Hepatocyte (in vitro differentiated cells): ENCODE measurements at regions not wholly inside any gene's neighbourhood (a gene's known extent, or its start where the extent isn't known, plus 50 kb on each side); places are given as distances from the start of the nearest gene placed in this dataset.

ENCODE experiments used
- DNase-seq: peaks from one replicate; pipeline ENCODE4 v3.0.0-alpha.2; 2016; ENCODE audit warnings: low spot score
- H2AFZ ChIP-seq: fragments of 200-600 bp; sonication (generic); 2 replicates; pipeline ENCODE4 v1.6.0; 2016; ENCODE audit warnings: antibody characterized with exemption, mild to moderate bottlenecking
- H3K27ac ChIP-seq: fragments of 200-600 bp; sonication (generic); 2 replicates; pipeline ENCODE4 v1.5.1; 2016; ENCODE audit warnings: mild to moderate bottlenecking
- H3K27me3 ChIP-seq: fragments of 200-600 bp; sonication (generic); 2 replicates; pipeline ENCODE4 v1.6.1; 2016
- H3K36me3 ChIP-seq: fragments of 200-600 bp; sonication (generic); replicated peaks from 2 replicates; pipeline ENCODE4 v1.5.1; 2016; ENCODE audit warnings: low read depth; ENCODE audit not compliant: insufficient read depth
- H3K4me1 ChIP-seq: fragments of 200-600 bp; sonication (generic); 2 replicates; pipeline ENCODE4 v1.5.1; 2016; ENCODE audit warnings: mild to moderate bottlenecking, moderate library complexity; ENCODE audit not compliant: insufficient read depth
- H3K4me2 ChIP-seq: fragments of 200-600 bp; sonication (generic); 2 replicates; pipeline ENCODE4 v1.6.0; 2016
- H3K4me3 ChIP-seq: fragments of 200-600 bp; sonication (generic); 2 replicates; pipeline ENCODE4 v1.5.1; 2016; ENCODE audit warnings: mild to moderate bottlenecking
- H3K79me2 ChIP-seq: fragments of 200-600 bp; sonication (generic); 2 replicates; pipeline ENCODE4 v1.6.0; 2017; ENCODE audit warnings: mild to moderate bottlenecking
- H3K9me2 ChIP-seq: fragments of 200-600 bp; sonication (generic); replicated peaks from 2 replicates; pipeline ENCODE4 v1.6.0; 2017; ENCODE audit warnings: mild to moderate bottlenecking; ENCODE audit not compliant: insufficient read depth
- H3K9me3 ChIP-seq: fragments of 200-600 bp; sonication (generic); 2 replicates; pipeline ENCODE4 v1.5.1; 2016; ENCODE audit warnings: low read depth, mild to moderate bottlenecking
- H4K20me1 ChIP-seq: fragments of 200-600 bp; sonication (generic); 2 replicates; pipeline ENCODE4 v1.6.0; 2016; ENCODE audit warnings: mild to moderate bottlenecking; ENCODE audit not compliant: insufficient read depth, poor library complexity, severe bottlenecking
- CTCF ChIP-seq: fragments of 200-600 bp; sonication (generic); IDR thresholded peaks from 2 replicates; pipeline ENCODE4 v1.5.1; 2016; ENCODE audit warnings: antibody characterized with exemption, mild to moderate bottlenecking; ENCODE audit not compliant: poor library complexity
- EZH2 ChIP-seq: fragments of 200-600 bp; sonication (generic); IDR thresholded peaks from 2 replicates; pipeline ENCODE4 v1.6.1; 2016; ENCODE audit warnings: antibody characterized with exemption, mild to moderate bottlenecking, borderline replicate concordance
- EZH2phosphoT487 ChIP-seq: fragments of 200-600 bp; sonication (generic); IDR thresholded peaks from one replicate; pipeline ENCODE4 v1.6.1; 2018; ENCODE audit warnings: antibody characterized with exemption, mild to moderate bottlenecking, low read depth, moderate library complexity; ENCODE audit not compliant: unreplicated experiment, severe bottlenecking
- WGBS: methylation state at CpG from one replicate; pipeline ENCODE4 v1.1.6; 2016; ENCODE audit warnings: low lambda C conversion rate; ENCODE audit errors: missing lambda C conversion rate; 5-methylcytosine and 5-hydroxymethylcytosine counted together

- H3K4me3 ChIP-seq = no peak overlapping the region
- 64% methylated on average over 2 of the region's 2 CpGs for WGBS
- no peaks in the 10 kb centered on the region for H3K79me2 ChIP-seq
- no peak for TF ChIP-seq EZH2
- no peak for TF ChIP-seq EZH2phosphoT487
- no peak for TF ChIP-seq CTCF
- H3K9me2 ChIP-seq = no peaks in the 10 kb centered on the region
- H3K36me3 ChIP-seq = no peaks in the 10 kb centered on the region
- no peaks in the 10 kb centered on the region for H3K27me3 ChIP-seq
- H4K20me1 ChIP-seq = no peaks in the 10 kb centered on the region
- no peaks in the 10 kb centered on the region for H3K4me1 ChIP-seq
- no peak overlapping the region for H3K4me2 ChIP-seq
- DNase-seq = no peak
- H3K27ac ChIP-seq = no peak overlapping the region
- H2AFZ ChIP-seq = no peak overlapping the region
- H3K9me3 ChIP-seq = no peaks in the 10 kb centered on the region
Measured at GRCh38 chr3:145176907-145177306, 984.1 kb downstream of the PLOD2 start.

- Histone ChIP-seq H3K4me2 (no peak overlapping the region), H4K20me1 (no peaks in the 10 kb centered on the region), H3K36me3 (no peaks in the 10 kb centered on the region), H3K79me2 (no peaks in the 10 kb centered on the region), H3K27me3 (no peaks in the 10 kb centered on the region), H2AFZ (no peak overlapping the region), H3K27ac (no peak overlapping the region), H3K4me1 (no peaks in the 10 kb centered on the region), H3K9me3 (no peaks in the 10 kb centered on the region), H3K9me2 (no peaks in the 10 kb centered on the region), H3K4me3 (no peak overlapping the region)
- TF ChIP-seq EZH2phosphoT487 = no peak
- no peak for TF ChIP-seq CTCF
- TF ChIP-seq EZH2 = no peak
- 60% methylated on average over 2 of the region's 2 CpGs for WGBS
- no peak for DNase-seq
Measured at GRCh38 chr3:145177828-145178227, 983.2 kb downstream of the PLOD2 start.

- H3K27me3 ChIP-seq = no peaks in the 10 kb centered on the region
- TF ChIP-seq EZH2 (no peak), EZH2phosphoT487 (no peak), CTCF (no peak)
- no peaks in the 10 kb centered on the region for H3K79me2 ChIP-seq
- DNase-seq = no peak
- WGBS = 51% methylated on average over 4 of the region's 4 CpGs
- H3K27ac ChIP-seq = no peak overlapping the region
- H3K4me1 ChIP-seq = no peaks in the 10 kb centered on the region
- H3K36me3 ChIP-seq = no peaks in the 10 kb centered on the region
- no peaks in the 10 kb centered on the region for H3K9me2 ChIP-seq
- no peaks in the 10 kb centered on the region for H3K9me3 ChIP-seq
- no peak overlapping the region for H3K4me3 ChIP-seq
- peak overlapping the region; percentile 10 for H3K4me2 ChIP-seq
- no peaks in the 10 kb centered on the region for H4K20me1 ChIP-seq
- no peak overlapping the region for H2AFZ ChIP-seq
Measured at GRCh38 chr3:145182196-145182911, 978.6 kb downstream of the PLOD2 start.
